ENCODE measurements at regions not wholly inside any gene's neighbourhood (a gene's known extent, or its start where the extent isn't known, plus 50 kb on each side); places are given as distances from the start of the nearest gene placed in this dataset.

DNA sequence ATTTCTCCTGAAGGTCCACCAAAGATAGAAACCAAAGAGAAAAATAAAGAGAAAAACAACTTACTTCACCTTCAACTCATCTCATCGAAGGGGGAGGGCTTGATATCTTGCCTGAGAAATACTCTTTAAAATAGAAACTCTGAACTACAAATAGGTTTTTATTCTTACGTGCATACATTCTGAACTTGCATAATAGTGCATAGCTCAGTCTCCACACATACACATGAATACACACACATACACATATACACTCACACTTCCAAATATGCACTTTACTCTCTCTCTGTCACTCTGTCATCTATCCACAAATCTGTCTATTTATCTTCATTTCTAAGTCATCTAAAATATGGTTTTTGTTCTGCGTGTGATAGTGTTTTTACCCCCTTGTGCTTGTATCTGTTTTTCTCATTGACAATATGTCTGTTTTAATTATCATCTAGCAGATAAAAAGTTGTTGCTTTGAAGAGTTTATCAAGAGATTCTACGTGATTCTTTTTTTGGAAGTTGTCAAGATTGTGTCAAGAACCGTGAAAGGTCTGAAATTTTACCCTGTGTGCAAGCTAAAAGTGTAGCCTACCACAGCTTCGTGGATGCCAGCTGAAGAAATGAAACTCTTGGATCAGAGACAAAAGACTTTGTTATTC is 468.8 kb downstream of the EPM2A start:
- intact Hi-C loops (cut with DNase I; ENCODE audit: low total_unique reads), result no loop called here
- H3K36me3 ChIP-seq, result no peaks in the 10 kb centered on the region
- no peaks in the 10 kb centered on the region for H3K9me3 ChIP-seq
- H3K27ac ChIP-seq, result no peak overlapping the region
- TF ChIP-seq, protein P1, sequence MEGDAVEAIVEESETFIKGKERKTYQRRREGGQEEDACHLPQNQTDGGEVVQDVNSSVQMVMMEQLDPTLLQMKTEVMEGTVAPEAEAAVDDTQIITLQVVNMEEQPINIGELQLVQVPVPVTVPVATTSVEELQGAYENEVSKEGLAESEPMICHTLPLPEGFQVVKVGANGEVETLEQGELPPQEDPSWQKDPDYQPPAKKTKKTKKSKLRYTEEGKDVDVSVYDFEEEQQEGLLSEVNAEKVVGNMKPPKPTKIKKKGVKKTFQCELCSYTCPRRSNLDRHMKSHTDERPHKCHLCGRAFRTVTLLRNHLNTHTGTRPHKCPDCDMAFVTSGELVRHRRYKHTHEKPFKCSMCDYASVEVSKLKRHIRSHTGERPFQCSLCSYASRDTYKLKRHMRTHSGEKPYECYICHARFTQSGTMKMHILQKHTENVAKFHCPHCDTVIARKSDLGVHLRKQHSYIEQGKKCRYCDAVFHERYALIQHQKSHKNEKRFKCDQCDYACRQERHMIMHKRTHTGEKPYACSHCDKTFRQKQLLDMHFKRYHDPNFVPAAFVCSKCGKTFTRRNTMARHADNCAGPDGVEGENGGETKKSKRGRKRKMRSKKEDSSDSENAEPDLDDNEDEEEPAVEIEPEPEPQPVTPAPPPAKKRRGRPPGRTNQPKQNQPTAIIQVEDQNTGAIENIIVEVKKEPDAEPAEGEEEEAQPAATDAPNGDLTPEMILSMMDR (IDR thresholded peaks at IDR 0.05), result no peak
- no peaks in the 10 kb centered on the region for H3K27me3 ChIP-seq
- no peak for DNase-seq
- peaks cover 0 to 12% (median 0%) of the 10 kb centered on the region in 4 donors for H3K4me1 ChIP-seq
- no peak overlapping the region for H3K4me3 ChIP-seq

DNA sequence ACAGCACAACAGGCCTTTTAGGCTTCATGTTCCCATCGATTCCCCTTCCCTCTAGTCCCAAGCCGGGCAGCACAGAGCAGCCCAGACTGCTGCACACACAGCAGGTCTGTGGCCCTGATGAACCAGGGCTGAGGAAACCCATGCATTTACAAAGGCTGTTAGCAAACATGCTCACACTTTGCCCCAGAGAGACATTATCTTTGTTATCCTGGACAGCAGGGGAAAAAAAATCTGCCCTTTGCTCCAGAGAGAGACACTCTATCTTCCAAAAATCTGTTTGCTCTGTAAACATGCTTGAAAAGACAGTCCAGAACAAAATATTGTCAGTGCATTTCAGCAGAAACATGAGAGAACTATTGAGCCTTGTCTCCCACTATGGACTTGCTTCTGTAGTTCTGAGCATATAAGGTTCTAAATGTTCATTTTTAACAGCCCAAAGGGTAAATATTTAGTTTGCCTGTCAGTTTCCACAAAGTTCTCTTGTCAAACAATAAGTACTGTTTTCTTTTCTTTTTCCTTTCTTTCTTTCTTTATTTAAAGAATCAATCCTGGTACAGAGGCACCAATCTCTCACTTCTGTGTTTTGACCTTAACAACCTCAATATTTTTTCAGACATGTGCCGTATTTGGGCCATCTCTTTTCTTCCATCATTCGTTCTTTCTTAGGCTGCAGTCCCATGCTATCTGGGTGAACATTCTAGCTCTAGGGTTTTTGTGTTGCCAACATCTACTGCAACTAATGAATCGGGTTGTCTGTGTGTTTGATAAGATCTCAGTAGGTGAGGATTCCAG is 468.0 kb downstream of the EPM2A start:
- peaks cover 0 to 12% (median 0%) of the 10 kb centered on the region in 4 donors for H3K4me1 ChIP-seq
- intact Hi-C loops (cut with DNase I; ENCODE audit: low total_unique reads), result no loop called here
- H3K36me3 ChIP-seq, result no peaks in the 10 kb centered on the region
- H3K27ac ChIP-seq, result no peak overlapping the region
- no peaks in the 10 kb centered on the region for H3K9me3 ChIP-seq
- H3K4me3 ChIP-seq, result no peak overlapping the region
- TF ChIP-seq, protein P1 (IDR thresholded peaks at IDR 0.05), result no peak
- no peaks in the 10 kb centered on the region for H3K27me3 ChIP-seq
- DNase-seq, result no peak

DNA sequence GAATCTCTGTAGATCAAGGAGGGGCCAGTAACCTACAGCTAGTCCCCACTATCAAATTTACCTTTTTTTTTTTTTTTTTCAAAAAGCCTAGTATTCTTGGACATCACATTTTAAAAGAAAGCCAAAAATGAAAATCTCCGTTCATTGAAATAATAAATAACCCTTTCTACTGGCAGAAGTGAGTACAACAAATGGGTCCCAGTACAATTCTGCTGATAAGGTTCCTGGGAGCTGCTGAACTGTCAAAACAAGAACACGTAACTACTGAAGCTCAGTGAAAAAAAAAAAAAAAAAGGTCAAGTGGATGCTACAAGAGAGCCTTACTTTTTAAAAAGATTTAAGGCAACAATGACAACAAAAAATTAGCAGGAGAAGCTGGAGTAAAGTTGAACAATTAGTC is 464.9 kb downstream of the EPM2A start:
- peaks cover 0 to 12% (median 0%) of the 10 kb centered on the region in 4 donors for H3K4me1 ChIP-seq
- no peaks in the 10 kb centered on the region for H3K36me3 ChIP-seq
- H3K27ac ChIP-seq, result no peak overlapping the region
- intact Hi-C loops (cut with DNase I; ENCODE audit: low total_unique reads), result no loop called here
- H3K9me3 ChIP-seq, result no peaks in the 10 kb centered on the region
- H3K4me3 ChIP-seq, result no peak overlapping the region
- TF ChIP-seq, protein P1 (IDR thresholded peaks at IDR 0.05), result no peak
- DNase-seq, result no peak
- H3K27me3 ChIP-seq, result no peaks in the 10 kb centered on the region

DNA sequence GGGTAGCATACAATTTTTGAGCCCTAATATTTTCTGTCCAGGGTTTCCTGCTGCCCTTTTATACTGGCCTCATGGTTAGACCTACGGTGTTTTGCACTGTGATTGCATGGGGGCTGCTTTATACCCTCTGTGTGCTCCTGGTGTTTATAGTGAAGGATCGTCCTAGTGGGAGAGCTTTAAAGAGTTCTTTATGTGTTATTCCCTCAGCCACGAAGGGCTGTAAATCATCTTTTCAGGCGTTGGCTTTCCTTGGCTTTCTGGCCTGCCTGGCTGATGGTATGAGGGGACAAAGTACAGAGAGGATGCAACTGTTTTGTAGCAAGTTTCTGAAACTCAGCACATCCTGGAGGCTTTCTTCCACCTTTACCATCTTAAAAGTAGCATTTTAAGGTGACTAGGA is 464.3 kb downstream of the EPM2A start:
- Histone ChIP-seq H3K27ac (no peak overlapping the region), H3K36me3 (no peaks in the 10 kb centered on the region), H3K4me3 (no peak overlapping the region), H3K9me3 (no peaks in the 10 kb centered on the region), H3K4me1 (peaks cover 0 to 12% (median 0%) of the 10 kb centered on the region in 4 donors), H3K27me3 (no peaks in the 10 kb centered on the region)
- TF ChIP-seq, protein P1 (IDR thresholded peaks at IDR 0.05), result no peak
- intact Hi-C loops (cut with DNase I; ENCODE audit: low total_unique reads), result no loop called here
- no peak for DNase-seq

DNA sequence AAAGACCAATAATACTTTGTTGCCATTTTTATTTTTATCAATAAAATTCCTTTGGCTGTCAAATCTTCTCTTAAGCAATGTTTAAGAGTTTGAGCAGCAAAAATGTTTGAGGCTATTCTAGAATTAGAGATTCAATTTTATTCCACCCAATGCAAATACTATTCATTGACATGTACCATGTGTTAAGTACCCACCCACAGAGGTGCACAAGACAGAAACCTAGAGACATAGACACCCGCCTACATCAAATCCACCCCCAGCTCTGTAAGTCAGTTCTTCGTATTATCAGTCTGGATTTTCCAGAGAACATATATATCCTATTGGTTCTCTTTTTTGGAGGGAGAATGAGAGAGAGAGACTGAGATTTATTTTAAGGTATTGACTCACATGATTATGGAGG is 463.7 kb downstream of the EPM2A start:
- peaks cover 0 to 12% (median 0%) of the 10 kb centered on the region in 4 donors for H3K4me1 ChIP-seq
- no peak overlapping the region for H3K27ac ChIP-seq
- intact Hi-C loops (cut with DNase I; ENCODE audit: low total_unique reads), result no loop called here
- H3K4me3 ChIP-seq, result no peak overlapping the region
- H3K9me3 ChIP-seq, result no peaks in the 10 kb centered on the region
- H3K36me3 ChIP-seq, result no peaks in the 10 kb centered on the region
- no peaks in the 10 kb centered on the region for H3K27me3 ChIP-seq
- no peak for DNase-seq
- TF ChIP-seq, protein P1 (IDR thresholded peaks at IDR 0.05), result no peak

Data from tibial artery (tissue), 4 donors.